ENCODE measurements at regions not wholly inside any gene's neighbourhood (a gene's known extent, or its start where the extent isn't known, plus 50 kb on each side); places are given as distances from the start of the nearest gene placed in this dataset.

DNA sequence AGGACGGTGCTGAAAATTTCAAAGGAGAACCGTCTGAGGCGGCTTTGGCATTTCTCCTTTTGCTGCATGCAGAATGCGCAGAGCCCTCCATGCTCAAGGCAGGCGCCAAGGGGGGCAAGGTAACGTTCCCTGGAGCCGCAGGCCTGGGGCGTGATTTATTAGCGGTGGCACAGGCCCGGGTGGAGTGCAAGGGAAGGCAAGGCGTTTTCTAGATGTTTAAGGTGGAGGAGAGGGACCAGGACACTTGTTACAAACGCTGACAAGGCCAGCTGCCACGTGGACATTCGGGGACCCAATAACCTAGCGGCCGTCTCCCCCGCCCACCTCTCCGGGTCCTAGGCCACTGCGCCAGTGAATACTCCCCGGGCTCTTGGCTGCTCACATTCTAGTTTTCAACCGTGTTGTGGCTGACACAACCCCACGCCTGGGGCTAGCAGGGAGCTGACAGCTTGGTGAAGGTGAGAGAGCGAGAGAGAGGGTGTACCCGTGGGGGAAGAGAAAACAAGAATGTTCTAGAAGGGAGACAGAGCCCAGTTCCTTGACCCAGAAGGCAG, 250.1 kb downstream of the C16orf95 start:
- TF ChIP-seq, protein P1, sequence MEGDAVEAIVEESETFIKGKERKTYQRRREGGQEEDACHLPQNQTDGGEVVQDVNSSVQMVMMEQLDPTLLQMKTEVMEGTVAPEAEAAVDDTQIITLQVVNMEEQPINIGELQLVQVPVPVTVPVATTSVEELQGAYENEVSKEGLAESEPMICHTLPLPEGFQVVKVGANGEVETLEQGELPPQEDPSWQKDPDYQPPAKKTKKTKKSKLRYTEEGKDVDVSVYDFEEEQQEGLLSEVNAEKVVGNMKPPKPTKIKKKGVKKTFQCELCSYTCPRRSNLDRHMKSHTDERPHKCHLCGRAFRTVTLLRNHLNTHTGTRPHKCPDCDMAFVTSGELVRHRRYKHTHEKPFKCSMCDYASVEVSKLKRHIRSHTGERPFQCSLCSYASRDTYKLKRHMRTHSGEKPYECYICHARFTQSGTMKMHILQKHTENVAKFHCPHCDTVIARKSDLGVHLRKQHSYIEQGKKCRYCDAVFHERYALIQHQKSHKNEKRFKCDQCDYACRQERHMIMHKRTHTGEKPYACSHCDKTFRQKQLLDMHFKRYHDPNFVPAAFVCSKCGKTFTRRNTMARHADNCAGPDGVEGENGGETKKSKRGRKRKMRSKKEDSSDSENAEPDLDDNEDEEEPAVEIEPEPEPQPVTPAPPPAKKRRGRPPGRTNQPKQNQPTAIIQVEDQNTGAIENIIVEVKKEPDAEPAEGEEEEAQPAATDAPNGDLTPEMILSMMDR (IDR thresholded peaks at IDR 0.05), result no peak
- H3K27me3 ChIP-seq (ENCODE audit: low read depth), result peaks cover 57% of the 10 kb centered on the region
- no peak overlapping the region for H3K4me3 ChIP-seq
- DNase-seq (no peak), ATAC-seq (no peak)
- H3K4me1 ChIP-seq, result no peaks in the 10 kb centered on the region
- intact Hi-C loops (cut with DNase I), result no loop called here
- H3K36me3 ChIP-seq, result no peaks in the 10 kb centered on the region
- H3K9me3 ChIP-seq, result no peaks in the 10 kb centered on the region
- H3K27ac ChIP-seq, result no peak overlapping the region

DNA sequence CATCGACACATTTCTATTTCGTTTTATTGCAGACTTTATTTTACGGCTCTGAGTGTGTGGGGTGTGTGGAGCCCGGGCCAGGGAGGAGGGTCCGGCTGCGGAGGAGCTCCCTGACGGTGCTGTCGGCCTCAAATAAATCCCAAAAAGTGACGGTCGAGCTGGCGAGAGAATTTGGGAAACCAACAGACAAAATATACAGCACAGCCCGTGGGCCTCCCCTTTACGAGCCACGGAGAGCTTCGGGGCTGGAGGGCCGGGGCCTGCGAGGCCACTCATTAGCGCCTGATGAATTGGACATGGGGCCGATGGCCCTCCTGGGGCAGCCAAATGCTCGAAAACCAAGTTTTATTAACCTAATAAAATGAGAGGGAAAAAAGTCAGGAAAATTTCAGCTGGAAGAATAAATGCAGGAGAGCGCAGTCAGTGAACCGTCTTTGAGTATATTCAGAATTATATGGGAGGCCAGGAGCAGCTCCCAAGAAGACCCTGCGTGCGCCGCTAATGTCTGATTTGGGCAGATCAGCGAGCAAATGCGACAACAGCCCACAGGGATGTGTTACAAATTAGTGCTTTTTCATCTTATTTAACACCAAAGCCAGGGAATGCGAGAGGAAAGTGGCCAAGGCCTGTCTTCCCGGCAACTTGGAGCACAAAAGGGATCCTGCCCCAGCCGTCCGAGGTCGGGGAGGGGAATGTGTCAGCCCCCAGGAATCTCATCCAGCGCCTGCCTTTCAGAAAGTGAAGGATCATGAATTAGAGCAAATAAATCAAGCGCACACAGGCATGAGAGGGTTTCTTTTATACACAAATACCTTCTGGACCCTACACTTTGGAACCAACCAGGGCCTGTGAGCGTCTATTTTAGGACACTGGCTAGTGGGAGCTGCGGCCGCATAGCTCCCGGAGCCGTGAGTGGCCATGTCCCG, 249.1 kb downstream of the C16orf95 start:
- DNase-seq (no peak), ATAC-seq (no peak)
- H3K4me1 ChIP-seq, result no peaks in the 10 kb centered on the region
- no peak overlapping the region for H3K4me3 ChIP-seq
- no peaks in the 10 kb centered on the region for H3K36me3 ChIP-seq
- no peak overlapping the region for H3K27ac ChIP-seq
- TF ChIP-seq, protein P1 (IDR thresholded peaks at IDR 0.05), result no peak
- no peaks in the 10 kb centered on the region for H3K9me3 ChIP-seq
- peaks cover 59% of the 10 kb centered on the region for H3K27me3 ChIP-seq (ENCODE audit: low read depth)
- intact Hi-C loops (cut with DNase I), result no loop called here

DNA sequence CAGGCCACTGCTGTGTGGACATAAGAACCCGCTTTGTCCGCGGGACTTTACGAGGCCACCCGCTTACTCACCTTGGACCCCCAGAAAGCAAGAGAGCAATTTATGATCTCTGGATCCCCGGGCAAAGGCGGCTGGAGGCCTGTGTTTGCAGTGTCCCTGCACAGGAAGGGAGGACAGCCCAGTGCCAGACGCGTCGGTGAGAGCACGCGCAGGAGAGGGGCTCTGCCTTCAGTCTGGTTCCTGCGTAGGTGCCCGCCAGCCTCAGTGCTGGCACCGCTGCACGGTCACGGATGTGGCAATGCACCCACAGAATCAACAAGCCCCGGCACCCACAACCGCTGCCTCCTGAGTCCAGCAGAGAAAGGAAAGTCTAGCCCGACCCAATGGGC, 248.4 kb downstream of the C16orf95 start:
- Histone ChIP-seq H3K4me3 (no peak overlapping the region), H3K9me3 (no peaks in the 10 kb centered on the region), H3K27me3 (ENCODE audit: low read depth) (peaks cover 52% of the 10 kb centered on the region), H3K27ac (no peak overlapping the region), H3K4me1 (no peaks in the 10 kb centered on the region), H3K36me3 (no peaks in the 10 kb centered on the region)
- DNase-seq (no peak), ATAC-seq (no peak)
- intact Hi-C loops (cut with DNase I), result no loop called here
- TF ChIP-seq, protein P1 (IDR thresholded peaks at IDR 0.05), result no peak

DNA sequence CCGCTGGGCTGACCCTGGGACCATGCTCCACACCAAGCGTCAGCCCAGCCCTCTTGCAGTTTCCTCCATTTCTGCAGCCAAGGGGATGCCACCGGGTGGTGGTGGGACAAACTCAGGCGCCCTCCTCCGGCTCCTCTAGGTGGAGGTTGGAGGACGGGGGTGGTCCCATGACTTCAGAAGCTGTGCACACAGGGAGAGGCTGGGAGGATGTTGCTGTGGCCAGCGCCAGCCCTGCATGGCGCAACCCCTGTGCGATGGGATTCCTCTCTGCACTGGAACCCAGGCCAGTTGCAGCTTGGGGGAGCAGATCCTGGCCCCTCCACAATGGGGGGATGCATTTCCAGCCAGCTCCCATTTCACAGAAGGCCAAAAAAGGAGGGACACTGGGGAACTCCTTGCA, 246.5 kb downstream of the C16orf95 start:
- intact Hi-C loops (cut with DNase I), result no loop called here
- TF ChIP-seq, protein P1 (IDR thresholded peaks at IDR 0.05), result no peak
- no peak for DNase-seq
- Histone ChIP-seq H3K4me3 (no peak overlapping the region), H3K27me3 (ENCODE audit: low read depth) (peaks cover 40% of the 10 kb centered on the region), H3K36me3 (no peaks in the 10 kb centered on the region), H3K27ac (no peak overlapping the region), H3K9me3 (no peaks in the 10 kb centered on the region), H3K4me1 (no peaks in the 10 kb centered on the region)
- no peak for ATAC-seq

DNA sequence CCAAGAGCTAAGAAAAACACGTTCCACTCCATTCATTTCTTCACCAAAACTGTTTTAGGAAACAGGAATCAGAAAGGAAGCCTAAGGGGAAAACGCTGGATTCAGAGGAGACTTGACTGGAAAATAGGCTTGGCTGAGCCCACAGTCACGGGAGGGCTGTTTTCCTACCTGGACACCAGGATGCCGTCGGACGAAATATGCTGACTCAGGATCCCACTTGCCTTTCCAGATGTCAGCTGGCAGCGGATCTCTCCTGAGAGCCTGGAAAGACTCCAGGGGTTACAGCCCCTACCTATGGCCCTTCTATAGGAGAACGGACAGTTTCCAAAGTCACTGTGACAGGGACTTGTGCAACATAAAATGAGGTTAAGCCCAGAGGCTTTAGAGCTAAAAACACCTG, 245.1 kb downstream of the C16orf95 start:
- H3K27me3 ChIP-seq (ENCODE audit: low read depth), result peaks cover 36% of the 10 kb centered on the region
- H3K36me3 ChIP-seq, result no peaks in the 10 kb centered on the region
- intact Hi-C loops (cut with DNase I), result no loop called here
- H3K27ac ChIP-seq, result no peak overlapping the region
- no peak for ATAC-seq
- TF ChIP-seq, protein P1 (IDR thresholded peaks at IDR 0.05), result no peak
- H3K4me1 ChIP-seq, result no peaks in the 10 kb centered on the region
- no peaks in the 10 kb centered on the region for H3K9me3 ChIP-seq
- DNase-seq, result no peak
- no peak overlapping the region for H3K4me3 ChIP-seq
